CD4-positive, alpha-beta T cell (primary cell): ENCODE measurements at regions not wholly inside any gene's neighbourhood (a gene's known extent, or its start where the extent isn't known, plus 50 kb on each side); places are given as distances from the start of the nearest gene placed in this dataset.

ENCODE experiments used
- ATAC-seq: fragments of 200-7000 bp; cut with Tn5 transposase; one replicate; pipeline ENCODE4 v1.10.0; 2022; ENCODE audit warnings: mild to moderate bottlenecking; ENCODE audit not compliant: poor library complexity
- CTCF ChIA-PET: fragments of 350-600 bp; sonication (Branson Sonifier 250); formaldehyde crosslinking; loops from one replicate; lab custom pipeline; 2021; ENCODE audit warnings: antibody characterized with exemption, inconsistent platforms; lab: Charles Lee
- POLR2A ChIA-PET: fragments of 350-600 bp; sonication (Branson Sonifier 250); formaldehyde crosslinking; loops from one replicate; lab custom pipeline; 2021; ENCODE audit warnings: antibody characterized with exemption, inconsistent platforms; lab: Charles Lee
- DNase-seq, 14 experiments: peaks; one replicate each; pipeline ENCODE4 v3.0.0-alpha.2; 2013 to 2020; ENCODE audit warnings: mixed read lengths in 2 of 14
- H3K27ac ChIP-seq, 2 donors: one replicate each; pipeline versions ENCODE4 v1.5.1 to v1.7.0; 2013; ENCODE audit warnings: low read length in 2 of 2, low read depth in 1 of 2, mild to moderate bottlenecking in 1 of 2
- H3K27me3 ChIP-seq, 2 experiments: 1 replicate in 1 of 2; 2 replicates in 1 of 2; pipeline versions ENCODE4 v1.6.1 to v1.7.0; 2013; ENCODE audit warnings: low read length in 2 of 2, control low read depth in 1 of 2, mild to moderate bottlenecking in 1 of 2, moderate library complexity in 1 of 2; ENCODE audit not compliant: insufficient read depth in 2 of 2, control insufficient read depth in 1 of 2
- H3K36me3 ChIP-seq: one replicate; pipeline ENCODE4 v1.6.1; 2013; ENCODE audit warnings: low read length, control low read depth; ENCODE audit not compliant: insufficient read depth
- H3K4me1 ChIP-seq: one replicate; pipeline ENCODE4 v1.6.1; 2013; ENCODE audit warnings: low read length, control low read depth; ENCODE audit not compliant: insufficient read depth
- H3K4me3 ChIP-seq: one replicate; pipeline ENCODE4 v1.5.1; 2013; ENCODE audit warnings: mild to moderate bottlenecking, low read length, moderate library complexity
- H3K9me3 ChIP-seq, 2 experiments: 1 replicate in 1 of 2; 2 replicates in 1 of 2; pipeline versions ENCODE4 v1.6.1 to v1.7.0; 2013; ENCODE audit warnings: low read length in 2 of 2, mild to moderate bottlenecking in 2 of 2, control low read depth in 1 of 2, moderate library complexity in 1 of 2; ENCODE audit not compliant: control insufficient read depth in 1 of 2, insufficient read depth in 1 of 2
- H3K27ac Mint-ChIP-seq: one replicate; pipeline ENCODE4 v1.8.0; 2020; ENCODE audit warnings: mixed read lengths
- H3K27me3 Mint-ChIP-seq: one replicate; pipeline ENCODE4 v1.8.0; 2021; ENCODE audit warnings: mixed read lengths
- H3K36me3 Mint-ChIP-seq: one replicate; pipeline ENCODE4 v1.8.0; 2021; ENCODE audit warnings: low read depth, mixed read lengths
- H3K4me1 Mint-ChIP-seq: one replicate; pipeline ENCODE4 v1.8.0; 2021; ENCODE audit warnings: low read depth, mixed read lengths
- H3K4me3 Mint-ChIP-seq: one replicate; pipeline ENCODE4 v1.8.0; 2020; ENCODE audit warnings: mild to moderate bottlenecking, mixed read lengths
- H3K9me3 Mint-ChIP-seq: one replicate; pipeline ENCODE4 v1.8.0; 2020; ENCODE audit warnings: mixed read lengths
- intact Hi-C, 2 experiments: fragments of 100-400 bp; cut with DNase I in 1 of 2; cut with micrococcal nuclease in 1 of 2; formaldehyde crosslinking; loops; one replicate each; pipeline versions ENCODE4 v1.15.1 to v1.9.0; 2023 to 2025; cut with DNase I, micrococcal nuclease
- TF ChIP-seq, protein P1 (sequence below): fragments of 200-600 bp; IDR thresholded peaks from one replicate; pipeline ENCODE4 v1.8.0; 2022; ENCODE audit warnings: antibody characterized with exemption, mild to moderate bottlenecking

DNA sequence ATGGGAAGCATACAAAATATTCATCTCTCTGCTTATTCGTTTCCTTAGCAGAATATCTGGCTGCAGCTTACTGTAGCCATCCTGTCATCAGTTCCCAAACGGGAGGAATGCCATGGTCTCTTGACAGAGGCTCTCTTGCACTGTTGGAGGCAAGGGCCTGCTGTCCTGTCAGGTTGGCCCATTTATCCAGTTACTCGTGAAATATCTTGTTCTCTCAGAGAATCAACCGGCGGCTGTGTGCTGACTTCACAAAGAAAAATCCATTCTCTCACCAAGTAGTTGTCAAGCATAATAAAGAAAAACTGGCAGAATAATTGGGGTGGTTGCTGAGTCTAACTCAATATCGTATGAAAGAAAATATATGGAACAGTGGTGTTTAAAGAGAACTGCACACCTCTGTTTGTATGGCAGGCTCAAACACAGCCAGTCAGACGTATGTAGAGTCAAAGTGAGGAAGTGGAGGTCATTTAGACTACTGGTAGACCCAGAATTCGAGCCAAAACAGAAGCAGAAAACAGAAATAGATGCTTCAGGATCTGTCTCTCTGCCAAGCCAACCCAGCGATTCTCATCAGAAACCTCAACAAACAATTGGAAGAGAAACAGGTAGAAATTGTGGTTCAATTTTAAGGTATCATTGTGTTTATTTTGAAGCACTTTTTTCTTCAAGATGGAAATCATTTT, 349.2 kb upstream of the PRKCQ start:
- no peak overlapping the region for H3K27ac Mint-ChIP-seq

DNA sequence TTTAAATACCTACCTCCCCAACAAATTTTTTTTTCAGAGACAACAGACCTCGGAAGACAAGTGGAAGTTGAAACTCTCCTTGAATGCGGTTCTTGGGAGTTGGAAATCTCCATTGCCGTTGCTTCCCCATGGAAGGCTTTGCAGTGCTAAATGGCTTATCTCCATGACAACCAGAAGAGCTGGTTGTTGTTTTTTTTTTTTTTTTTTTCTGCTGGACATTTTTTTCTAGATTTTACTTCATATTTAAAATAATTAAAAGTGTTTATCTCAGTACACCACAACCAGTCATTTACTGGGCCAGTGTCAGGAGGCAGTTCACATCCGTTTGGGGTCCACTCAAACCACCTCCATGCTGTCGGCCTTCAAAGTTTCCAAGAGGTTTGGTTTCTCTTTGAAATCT, 348.5 kb upstream of the PRKCQ start:
- H3K27ac Mint-ChIP-seq, result peak overlapping the region; percentile 48
- H3K9me3 ChIP-seq, result no peaks in the 10 kb centered on the region
- H3K36me3 ChIP-seq, result no peaks in the 10 kb centered on the region
- TF ChIP-seq, protein P1, sequence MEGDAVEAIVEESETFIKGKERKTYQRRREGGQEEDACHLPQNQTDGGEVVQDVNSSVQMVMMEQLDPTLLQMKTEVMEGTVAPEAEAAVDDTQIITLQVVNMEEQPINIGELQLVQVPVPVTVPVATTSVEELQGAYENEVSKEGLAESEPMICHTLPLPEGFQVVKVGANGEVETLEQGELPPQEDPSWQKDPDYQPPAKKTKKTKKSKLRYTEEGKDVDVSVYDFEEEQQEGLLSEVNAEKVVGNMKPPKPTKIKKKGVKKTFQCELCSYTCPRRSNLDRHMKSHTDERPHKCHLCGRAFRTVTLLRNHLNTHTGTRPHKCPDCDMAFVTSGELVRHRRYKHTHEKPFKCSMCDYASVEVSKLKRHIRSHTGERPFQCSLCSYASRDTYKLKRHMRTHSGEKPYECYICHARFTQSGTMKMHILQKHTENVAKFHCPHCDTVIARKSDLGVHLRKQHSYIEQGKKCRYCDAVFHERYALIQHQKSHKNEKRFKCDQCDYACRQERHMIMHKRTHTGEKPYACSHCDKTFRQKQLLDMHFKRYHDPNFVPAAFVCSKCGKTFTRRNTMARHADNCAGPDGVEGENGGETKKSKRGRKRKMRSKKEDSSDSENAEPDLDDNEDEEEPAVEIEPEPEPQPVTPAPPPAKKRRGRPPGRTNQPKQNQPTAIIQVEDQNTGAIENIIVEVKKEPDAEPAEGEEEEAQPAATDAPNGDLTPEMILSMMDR, result no peak
- CTCF ChIA-PET, result interaction anchor here (1.2 to 1.4 kb wide), 2 partner anchors 9 to 10 kb away, joined by 4 to 9 read pairs; no protein-coding TSS in a partner anchor
- no peaks in the 10 kb centered on the region for H3K9me3 Mint-ChIP-seq
- ATAC-seq (no peak), DNase-seq (peak in 3 of 14 experiments; percentile 16 to 42 (median 20))
- intact Hi-C loops, result loop anchor here in 1 of 2 experiments (10.0 kb wide), 1 partner anchor 326 kb away; no protein-coding TSS in a partner anchor
- H3K36me3 Mint-ChIP-seq, result no peaks in the 10 kb centered on the region
- POLR2A ChIA-PET, result interaction anchor here (1.7 kb wide), 1 partner anchor 483 kb away, joined by 6 read pairs; the partner anchor contains the start of gene SFMBT2
- H3K27me3 Mint-ChIP-seq, result no peaks in the 10 kb centered on the region
- peaks cover 29% of the 10 kb centered on the region for H3K4me1 ChIP-seq
- no peak overlapping the region for H3K4me3 ChIP-seq
- peaks cover 27% of the 10 kb centered on the region for H3K4me1 Mint-ChIP-seq
- H3K27ac ChIP-seq, result no peak overlapping the region
- H3K4me3 Mint-ChIP-seq, result no peak overlapping the region
- no peaks in the 10 kb centered on the region for H3K27me3 ChIP-seq

More for the DNA sequence above, 349.2 kb upstream of the PRKCQ start:
- peaks cover 27% of the 10 kb centered on the region for H3K4me1 Mint-ChIP-seq
- no peak for ATAC-seq
- Histone ChIP-seq H3K27ac (no peak overlapping the region), H3K4me3 (no peak overlapping the region), H3K36me3 (no peaks in the 10 kb centered on the region), H3K4me1 (peaks cover 29% of the 10 kb centered on the region), H3K27me3 (no peaks in the 10 kb centered on the region), H3K9me3 (no peaks in the 10 kb centered on the region)
- H3K36me3 Mint-ChIP-seq, result no peaks in the 10 kb centered on the region
- intact Hi-C loops, result loop anchor here in 1 of 2 experiments (10.0 kb wide), 1 partner anchor 326 kb away; no protein-coding TSS in a partner anchor
- H3K9me3 Mint-ChIP-seq, result no peaks in the 10 kb centered on the region
- CTCF ChIA-PET, result interaction anchor here (1.2 to 1.3 kb wide), 2 partner anchors 11 kb away, joined by 3 to 4 read pairs; no protein-coding TSS in a partner anchor
- peak in 3 of 14 experiments; percentile 34 to 36 (median 36) for DNase-seq
- POLR2A ChIA-PET, result interaction anchor here (1.7 kb wide), 1 partner anchor 482 kb away, joined by 6 read pairs; the partner anchor contains the start of gene SFMBT2
- no peaks in the 10 kb centered on the region for H3K27me3 Mint-ChIP-seq
- TF ChIP-seq, protein P1, result no peak
- H3K4me3 Mint-ChIP-seq, result no peak overlapping the region

GRCh38 chr10:6926971-6927370, 346.9 kb upstream of the PRKCQ start:
- Mint-ChIP-seq H3K4me3 (no peak overlapping the region), H3K27me3 (no peaks in the 10 kb centered on the region), H3K4me1 (peaks cover 27% of the 10 kb centered on the region), H3K27ac (no peak overlapping the region), H3K9me3 (no peaks in the 10 kb centered on the region), H3K36me3 (no peaks in the 10 kb centered on the region)
- H3K4me1 ChIP-seq, result peaks cover 29% of the 10 kb centered on the region
- no peak overlapping the region for H3K4me3 ChIP-seq
- H3K9me3 ChIP-seq, result no peaks in the 10 kb centered on the region
- no peaks in the 10 kb centered on the region for H3K36me3 ChIP-seq
- ATAC-seq (no peak), DNase-seq (peak in 1 of 14 experiments; percentile 33)
- CTCF ChIA-PET, result interaction anchor here (1.4 to 1.8 kb wide), 2 partner anchors 9 to 194 kb away, joined by 4 to 7 read pairs; no protein-coding TSS in a partner anchor
- H3K27me3 ChIP-seq, result no peaks in the 10 kb centered on the region
- POLR2A ChIA-PET, result interaction anchor here (1.2 to 1.3 kb wide), 2 partner anchors 332 to 484 kb away, joined by 3 to 4 read pairs; partner anchors contain the start of gene SFMBT2
- intact Hi-C loops, result loop anchor here in 1 of 2 experiments (10.0 kb wide), 1 partner anchor 328 kb away; no protein-coding TSS in a partner anchor
- no peak overlapping the region for H3K27ac ChIP-seq
- TF ChIP-seq, protein P1, result no peak
